ENCODE measurements at regions not wholly inside any gene's neighbourhood (a gene's known extent, or its start where the extent isn't known, plus 50 kb on each side); places are given as distances from the start of the nearest gene placed in this dataset.

DNA sequence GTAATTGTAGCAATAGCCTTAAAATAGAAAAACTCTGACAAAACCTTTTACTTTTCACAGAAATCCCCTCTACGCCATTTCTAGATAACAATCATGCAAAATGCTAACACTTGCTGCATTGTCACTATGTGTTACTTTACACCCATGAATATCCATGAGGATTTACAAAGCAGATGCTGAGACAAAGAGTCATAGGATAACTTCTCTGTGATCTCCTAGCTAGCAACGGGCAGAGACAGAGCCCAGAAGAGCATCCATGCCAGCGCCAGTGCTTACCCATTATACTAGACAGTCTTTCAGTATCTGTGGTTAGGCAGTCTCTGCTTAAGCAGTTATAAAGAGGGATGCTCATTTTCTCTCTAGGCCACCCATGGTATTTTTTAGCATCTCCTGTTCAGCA lies 474.1 kb downstream of the CAAP1 start:
- H3K27ac ChIP-seq (ENCODE audit: low read depth, low read length, poor library complexity, severe bottlenecking) = no peak overlapping the region
- H3K9me2 ChIP-seq (ENCODE audit: insufficient read depth, low read length) = no peaks in the 10 kb centered on the region
- TF ChIP-seq EZH2phosphoT487 (IDR thresholded peaks at IDR 0.05; ENCODE audit: borderline replicate concordance, low read depth, low read length) = no peak
- TF ChIP-seq, protein P1, sequence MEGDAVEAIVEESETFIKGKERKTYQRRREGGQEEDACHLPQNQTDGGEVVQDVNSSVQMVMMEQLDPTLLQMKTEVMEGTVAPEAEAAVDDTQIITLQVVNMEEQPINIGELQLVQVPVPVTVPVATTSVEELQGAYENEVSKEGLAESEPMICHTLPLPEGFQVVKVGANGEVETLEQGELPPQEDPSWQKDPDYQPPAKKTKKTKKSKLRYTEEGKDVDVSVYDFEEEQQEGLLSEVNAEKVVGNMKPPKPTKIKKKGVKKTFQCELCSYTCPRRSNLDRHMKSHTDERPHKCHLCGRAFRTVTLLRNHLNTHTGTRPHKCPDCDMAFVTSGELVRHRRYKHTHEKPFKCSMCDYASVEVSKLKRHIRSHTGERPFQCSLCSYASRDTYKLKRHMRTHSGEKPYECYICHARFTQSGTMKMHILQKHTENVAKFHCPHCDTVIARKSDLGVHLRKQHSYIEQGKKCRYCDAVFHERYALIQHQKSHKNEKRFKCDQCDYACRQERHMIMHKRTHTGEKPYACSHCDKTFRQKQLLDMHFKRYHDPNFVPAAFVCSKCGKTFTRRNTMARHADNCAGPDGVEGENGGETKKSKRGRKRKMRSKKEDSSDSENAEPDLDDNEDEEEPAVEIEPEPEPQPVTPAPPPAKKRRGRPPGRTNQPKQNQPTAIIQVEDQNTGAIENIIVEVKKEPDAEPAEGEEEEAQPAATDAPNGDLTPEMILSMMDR (conservative IDR thresholded peaks at IDR 0.05; ENCODE audit: low read length) = no peak
- H3K4me3 ChIP-seq (ENCODE audit: low read depth, low read length, poor library complexity, severe bottlenecking) = no peak overlapping the region
- DNase-seq (ENCODE audit: low spot score) = no peak
- H3K36me3 ChIP-seq (ENCODE audit: insufficient read depth, low read length) = no peaks in the 10 kb centered on the region
- no TSS peak for BruUV-seq (replicated peaks)
- no peaks in the 10 kb centered on the region for H3K9me3 ChIP-seq (ENCODE audit: low read length)
- H4K20me1 ChIP-seq (ENCODE audit: insufficient read depth, low read length) = no peaks in the 10 kb centered on the region
- no peaks in the 10 kb centered on the region for H3K4me1 ChIP-seq (ENCODE audit: insufficient read depth, low read length, poor library complexity, severe bottlenecking)
- H3K79me2 ChIP-seq (ENCODE audit: insufficient read depth, low read depth, low read length) = no peaks in the 10 kb centered on the region
- POLR2A ChIA-PET = no interaction called here
- H3K4me2 ChIP-seq (ENCODE audit: low read length) = no peak overlapping the region
- intact Hi-C loops (cut with micrococcal nuclease; ENCODE audit: unreplicated experiment) = no loop called here
- CTCF ChIA-PET (ENCODE audit: unreplicated experiment) = no interaction called here
- H2AFZ ChIP-seq (ENCODE audit: low read length) = no peak overlapping the region

DNA sequence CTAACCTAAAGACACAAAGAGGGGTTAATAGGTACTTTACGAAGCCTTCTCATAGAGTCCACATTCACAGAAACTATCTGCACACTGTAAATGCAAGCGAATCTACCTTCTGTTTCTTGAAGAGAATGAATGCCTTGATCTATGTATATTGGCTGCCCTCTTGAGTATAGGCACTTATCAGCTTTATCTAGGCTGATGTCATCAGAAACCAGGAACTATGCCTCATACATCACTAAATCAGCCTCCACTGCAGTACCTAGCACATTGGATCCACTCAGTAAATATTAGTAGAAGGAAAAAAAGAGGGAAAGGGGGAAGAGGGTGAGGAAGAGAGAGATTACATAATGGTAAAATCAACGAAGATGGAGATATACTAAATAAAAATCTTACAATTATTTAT lies 477.1 kb downstream of the CAAP1 start:
- BruUV-seq (replicated peaks) = no TSS peak
- Histone ChIP-seq H3K79me2 (ENCODE audit: insufficient read depth, low read depth, low read length) (no peaks in the 10 kb centered on the region), H3K4me3 (ENCODE audit: low read depth, low read length, poor library complexity, severe bottlenecking) (no peak overlapping the region), H2AFZ (ENCODE audit: low read length) (no peak overlapping the region), H4K20me1 (ENCODE audit: insufficient read depth, low read length) (no peaks in the 10 kb centered on the region), H3K4me2 (ENCODE audit: low read length) (no peak overlapping the region), H3K36me3 (ENCODE audit: insufficient read depth, low read length) (no peaks in the 10 kb centered on the region), H3K4me1 (ENCODE audit: insufficient read depth, low read length, poor library complexity, severe bottlenecking) (no peaks in the 10 kb centered on the region), H3K27ac (ENCODE audit: low read depth, low read length, poor library complexity, severe bottlenecking) (no peak overlapping the region), H3K9me2 (ENCODE audit: insufficient read depth, low read length) (no peaks in the 10 kb centered on the region), H3K9me3 (ENCODE audit: low read length) (no peaks in the 10 kb centered on the region)
- TF ChIP-seq EZH2phosphoT487 (IDR thresholded peaks at IDR 0.05; ENCODE audit: borderline replicate concordance, low read depth, low read length) = no peak
- TF ChIP-seq, protein P1 (conservative IDR thresholded peaks at IDR 0.05; ENCODE audit: low read length) = no peak
- POLR2A ChIA-PET = interaction anchor here (0.6 kb wide), 1 partner anchor 338 kb away, joined by 3 read pairs; no protein-coding TSS in a partner anchor
- DNase-seq (ENCODE audit: low spot score) = no peak
- CTCF ChIA-PET (ENCODE audit: unreplicated experiment) = no interaction called here
- intact Hi-C loops (cut with micrococcal nuclease; ENCODE audit: unreplicated experiment) = no loop called here

DNA sequence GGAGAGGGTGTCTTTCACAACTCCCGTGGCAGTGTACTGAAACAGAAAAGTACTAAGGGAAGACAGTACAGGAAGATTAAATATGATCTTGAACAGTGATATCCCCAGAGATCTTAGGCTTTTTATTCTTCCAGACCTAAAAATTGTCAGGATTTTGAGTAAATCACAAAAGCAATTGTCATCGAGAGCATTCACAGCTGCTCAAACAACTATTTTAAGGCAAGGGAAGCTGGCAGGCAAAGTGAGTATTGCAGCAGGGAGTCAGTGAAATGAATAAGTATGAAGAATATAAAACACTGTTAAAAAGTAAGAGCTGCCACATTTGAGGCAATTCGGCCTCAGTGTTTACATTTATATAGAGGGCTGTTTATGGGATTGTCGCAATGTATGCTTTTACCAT lies 479.0 kb downstream of the CAAP1 start:
- Histone ChIP-seq H3K4me2 (ENCODE audit: low read length) (no peak overlapping the region), H3K27ac (ENCODE audit: low read depth, low read length, poor library complexity, severe bottlenecking) (no peak overlapping the region), H3K4me1 (ENCODE audit: insufficient read depth, low read length, poor library complexity, severe bottlenecking) (no peaks in the 10 kb centered on the region), H3K36me3 (ENCODE audit: insufficient read depth, low read length) (no peaks in the 10 kb centered on the region), H3K9me3 (ENCODE audit: low read length) (no peaks in the 10 kb centered on the region), H3K79me2 (ENCODE audit: insufficient read depth, low read depth, low read length) (no peaks in the 10 kb centered on the region), H2AFZ (ENCODE audit: low read length) (no peak overlapping the region), H3K4me3 (ENCODE audit: low read depth, low read length, poor library complexity, severe bottlenecking) (no peak overlapping the region), H4K20me1 (ENCODE audit: insufficient read depth, low read length) (no peaks in the 10 kb centered on the region), H3K9me2 (ENCODE audit: insufficient read depth, low read length) (no peaks in the 10 kb centered on the region)
- intact Hi-C loops (cut with micrococcal nuclease; ENCODE audit: unreplicated experiment) = no loop called here
- no peak for TF ChIP-seq EZH2phosphoT487 (IDR thresholded peaks at IDR 0.05; ENCODE audit: borderline replicate concordance, low read depth, low read length)
- CTCF ChIA-PET (ENCODE audit: unreplicated experiment) = no interaction called here
- DNase-seq (ENCODE audit: low spot score) = no peak
- no TSS peak for BruUV-seq (replicated peaks)
- POLR2A ChIA-PET = interaction anchor here (1.0 kb wide), 1 partner anchor 9 kb away, joined by 4 read pairs; no protein-coding TSS in a partner anchor

All from OCI-LY7 (cell line).